ENCODE measurements at regions not wholly inside any gene's neighbourhood (a gene's known extent, or its start where the extent isn't known, plus 50 kb on each side); places are given as distances from the start of the nearest gene placed in this dataset.

DNA sequence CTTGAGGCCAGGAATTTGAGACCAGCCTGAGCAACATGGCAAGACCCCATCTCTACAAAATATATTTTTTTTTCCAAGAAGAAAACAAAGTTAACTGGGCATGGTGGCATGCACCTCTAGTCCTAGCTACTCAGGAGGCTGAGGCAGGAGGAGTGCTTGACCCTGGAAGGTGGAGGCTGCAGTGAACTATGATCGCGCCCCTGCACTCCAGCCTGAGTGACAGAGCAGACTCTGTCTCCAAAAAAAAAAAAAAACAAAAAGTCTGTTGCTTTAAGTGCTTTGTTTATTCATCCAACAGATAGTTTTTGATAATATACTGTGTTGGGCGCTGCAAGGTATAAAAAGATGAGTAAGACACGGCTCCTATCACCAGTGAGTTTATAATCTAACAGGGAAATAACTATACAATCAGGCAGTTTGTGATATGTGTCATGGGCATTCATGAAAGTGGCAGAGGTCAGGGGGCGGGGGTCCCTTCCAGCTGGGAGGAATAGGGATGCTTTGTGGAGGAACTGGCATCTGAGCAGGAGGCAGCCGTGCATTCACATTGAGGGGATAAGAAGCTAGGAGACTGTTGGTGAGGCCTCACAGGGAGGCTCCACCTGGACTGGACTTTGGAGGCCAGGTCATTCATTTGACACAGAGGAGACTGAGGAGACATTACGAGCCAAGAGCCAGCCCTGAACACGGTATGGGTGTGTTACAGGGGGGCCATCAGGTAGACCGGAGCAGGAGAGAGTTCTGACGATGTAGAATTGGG, 67.3 kb upstream of the ERRFI1 start:
- Histone ChIP-seq H3K36me3 (no peaks in the 10 kb centered on the region), H3K4me1 (replicated peaks) (peaks cover 9% of the 10 kb centered on the region), H3K9me3 (no peaks in the 10 kb centered on the region), H3K27ac (no peak overlapping the region), H3K4me3 (no peak overlapping the region), H3K27me3 (replicated peaks; ENCODE audit: insufficient read depth) (no peaks in the 10 kb centered on the region)
- 92% methylated on average over 10 of the region's 10 CpGs for WGBS
- no peak for DNase-seq (ENCODE audit: low spot score)
- intact Hi-C loops (cut with DNase I) = no loop called here
- TF ChIP-seq POLR2AphosphoS5 (IDR thresholded peaks at IDR 0.05) (no peak), POLR2A (IDR thresholded peaks at IDR 0.05) (no peak)
- TF ChIP-seq, protein P1, sequence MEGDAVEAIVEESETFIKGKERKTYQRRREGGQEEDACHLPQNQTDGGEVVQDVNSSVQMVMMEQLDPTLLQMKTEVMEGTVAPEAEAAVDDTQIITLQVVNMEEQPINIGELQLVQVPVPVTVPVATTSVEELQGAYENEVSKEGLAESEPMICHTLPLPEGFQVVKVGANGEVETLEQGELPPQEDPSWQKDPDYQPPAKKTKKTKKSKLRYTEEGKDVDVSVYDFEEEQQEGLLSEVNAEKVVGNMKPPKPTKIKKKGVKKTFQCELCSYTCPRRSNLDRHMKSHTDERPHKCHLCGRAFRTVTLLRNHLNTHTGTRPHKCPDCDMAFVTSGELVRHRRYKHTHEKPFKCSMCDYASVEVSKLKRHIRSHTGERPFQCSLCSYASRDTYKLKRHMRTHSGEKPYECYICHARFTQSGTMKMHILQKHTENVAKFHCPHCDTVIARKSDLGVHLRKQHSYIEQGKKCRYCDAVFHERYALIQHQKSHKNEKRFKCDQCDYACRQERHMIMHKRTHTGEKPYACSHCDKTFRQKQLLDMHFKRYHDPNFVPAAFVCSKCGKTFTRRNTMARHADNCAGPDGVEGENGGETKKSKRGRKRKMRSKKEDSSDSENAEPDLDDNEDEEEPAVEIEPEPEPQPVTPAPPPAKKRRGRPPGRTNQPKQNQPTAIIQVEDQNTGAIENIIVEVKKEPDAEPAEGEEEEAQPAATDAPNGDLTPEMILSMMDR (IDR thresholded peaks at IDR 0.05) = no peak

DNA sequence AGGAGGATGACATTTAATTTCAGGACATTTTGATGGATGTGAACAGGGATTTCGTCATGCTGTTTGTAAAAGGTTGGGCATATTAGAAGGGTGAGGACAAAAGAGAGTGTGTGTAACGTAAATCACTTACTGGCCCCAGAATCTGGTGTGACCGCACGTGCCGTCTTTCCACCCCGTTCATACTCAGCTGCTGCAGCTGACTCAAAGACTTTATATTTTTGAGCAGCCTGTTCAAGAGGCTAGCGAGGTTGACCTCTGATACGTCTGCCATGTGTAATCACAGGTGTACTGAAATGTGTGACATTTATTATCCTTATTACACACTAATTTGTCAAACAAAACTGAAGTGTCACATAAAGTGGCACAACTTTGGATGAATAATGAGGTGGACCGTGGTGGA, 66.5 kb upstream of the ERRFI1 start:
- DNase-seq (ENCODE audit: low spot score) = no peak
- H3K27ac ChIP-seq = no peak overlapping the region
- H3K9me3 ChIP-seq = no peaks in the 10 kb centered on the region
- H3K4me3 ChIP-seq = no peak overlapping the region
- 86% methylated on average over 9 of the region's 9 CpGs for WGBS
- intact Hi-C loops (cut with DNase I) = no loop called here
- peaks cover 9% of the 10 kb centered on the region for H3K4me1 ChIP-seq (replicated peaks)
- TF ChIP-seq POLR2A (IDR thresholded peaks at IDR 0.05) (no peak), POLR2AphosphoS5 (IDR thresholded peaks at IDR 0.05) (no peak)
- TF ChIP-seq, protein P1 (IDR thresholded peaks at IDR 0.05) = no peak
- no peaks in the 10 kb centered on the region for H3K27me3 ChIP-seq (replicated peaks; ENCODE audit: insufficient read depth)
- no peaks in the 10 kb centered on the region for H3K36me3 ChIP-seq

DNA sequence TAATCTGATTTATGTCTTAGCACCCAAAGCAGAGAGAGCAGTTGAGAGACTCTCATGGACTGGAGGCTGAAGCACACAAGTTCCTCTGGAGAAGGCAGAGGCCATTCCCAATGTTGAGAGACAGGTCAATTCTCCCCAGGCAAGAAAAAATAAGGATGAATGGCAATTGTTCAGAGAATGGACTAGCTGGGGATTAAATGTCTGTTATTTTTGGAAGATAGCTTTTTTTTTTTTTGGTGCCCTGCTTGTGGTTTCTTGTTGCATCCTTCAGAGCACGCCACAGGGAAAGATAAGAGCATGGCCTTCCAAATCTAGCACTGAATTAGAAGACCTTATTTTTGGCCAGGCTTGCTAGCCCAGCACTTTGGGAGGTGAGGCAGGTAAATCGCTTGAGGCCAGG, 65.6 kb upstream of the ERRFI1 start:
- TF ChIP-seq POLR2AphosphoS5 (IDR thresholded peaks at IDR 0.05) (no peak), POLR2A (IDR thresholded peaks at IDR 0.05) (no peak)
- TF ChIP-seq, protein P1 (IDR thresholded peaks at IDR 0.05) = no peak
- Histone ChIP-seq H3K4me3 (no peak overlapping the region), H3K27ac (no peak overlapping the region), H3K27me3 (replicated peaks; ENCODE audit: insufficient read depth) (no peaks in the 10 kb centered on the region), H3K9me3 (no peaks in the 10 kb centered on the region), H3K4me1 (replicated peaks) (no peaks in the 10 kb centered on the region), H3K36me3 (no peaks in the 10 kb centered on the region)
- DNase-seq (ENCODE audit: low spot score) = no peak
- 79% methylated on average over 2 of the region's 2 CpGs for WGBS
- intact Hi-C loops (cut with DNase I) = no loop called here

DNA sequence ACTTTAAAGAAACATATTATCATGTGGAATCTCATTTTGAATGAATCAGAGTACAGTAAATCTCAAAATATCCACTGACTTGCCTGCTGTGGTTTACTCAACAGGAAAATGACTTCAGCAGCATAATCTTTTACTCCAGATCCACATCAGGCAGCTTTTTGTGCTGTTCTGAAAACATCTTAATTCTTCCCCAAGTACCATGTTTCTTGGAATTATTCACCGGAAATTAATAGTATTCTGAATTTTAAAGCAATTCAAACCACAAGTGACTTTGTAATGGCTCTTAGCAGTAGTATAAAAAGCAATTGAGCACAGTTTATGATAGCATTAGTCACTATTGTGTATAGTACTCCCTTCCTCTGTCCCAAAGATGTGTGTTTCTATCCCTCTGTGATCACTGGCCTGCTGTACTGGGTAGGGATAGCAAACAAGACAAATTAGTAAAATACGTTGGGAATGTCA, 64.2 kb upstream of the ERRFI1 start:
- intact Hi-C loops (cut with DNase I) = no loop called here
- H3K4me1 ChIP-seq (replicated peaks) = no peaks in the 10 kb centered on the region
- H3K27ac ChIP-seq = no peak overlapping the region
- no peaks in the 10 kb centered on the region for H3K9me3 ChIP-seq
- TF ChIP-seq, protein P1 (IDR thresholded peaks at IDR 0.05) = no peak
- no peak for TF ChIP-seq POLR2A (IDR thresholded peaks at IDR 0.05)
- TF ChIP-seq POLR2AphosphoS5 (IDR thresholded peaks at IDR 0.05) = no peak
- H3K27me3 ChIP-seq (replicated peaks; ENCODE audit: insufficient read depth) = no peaks in the 10 kb centered on the region
- DNase-seq (ENCODE audit: low spot score) = no peak
- no peaks in the 10 kb centered on the region for H3K36me3 ChIP-seq
- H3K4me3 ChIP-seq = no peak overlapping the region
- 78% methylated on average over 2 of the region's 2 CpGs for WGBS

Measured in prostate gland (tissue), 2 donors.